AG09319 (cell line): ENCODE measurements at regions not wholly inside any gene's neighbourhood (a gene's known extent, or its start where the extent isn't known, plus 50 kb on each side); places are given as distances from the start of the nearest gene placed in this dataset.

ENCODE experiments used
- DNase-seq: peaks from one replicate; pipeline ENCODE4 v3.0.0-alpha.2; 2010; ENCODE audit warnings: low read depth; ENCODE audit errors: extremely low read depth
- TF ChIP-seq, protein P1 (sequence below): IDR thresholded peaks from 2 replicates; pipeline ENCODE4 v1.5.1; 2011; ENCODE audit warnings: low read depth, mild to moderate bottlenecking, inconsistent platforms, low read length, moderate library complexity

DNA sequence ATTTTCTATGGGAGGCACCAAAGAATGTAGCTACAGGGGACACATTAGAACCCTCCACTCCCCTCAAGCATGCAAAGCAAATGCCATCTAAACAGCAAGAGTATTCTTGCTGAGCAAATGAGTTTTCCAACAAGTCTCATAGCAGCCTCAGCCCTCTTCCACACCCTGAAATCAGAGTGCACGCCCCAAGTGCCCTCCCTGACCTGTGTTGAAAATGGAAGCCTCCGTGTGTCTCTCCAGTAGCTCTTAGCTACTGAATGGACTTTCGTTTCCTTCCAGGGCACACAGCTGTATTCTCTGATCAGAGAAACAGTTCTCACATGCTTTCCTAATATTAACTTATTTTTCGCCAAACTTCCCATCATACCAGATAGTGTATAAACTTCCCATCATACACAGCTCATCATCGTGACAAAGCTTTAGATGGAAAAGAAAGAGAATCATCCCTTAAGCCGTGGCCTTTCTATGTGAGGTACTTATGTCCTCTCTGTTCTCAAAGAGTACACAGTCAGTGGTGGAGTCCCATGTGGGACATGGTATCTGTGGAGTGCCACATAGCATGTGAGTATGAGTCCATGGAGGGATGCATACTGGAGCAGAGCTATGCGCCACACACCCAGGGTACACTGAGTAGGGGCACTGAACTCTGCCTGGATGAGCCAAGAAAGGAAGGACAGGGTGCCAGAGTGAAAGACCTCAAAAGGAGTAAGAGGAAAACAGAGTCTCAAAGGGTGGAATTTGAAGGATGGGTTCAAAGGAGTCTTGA lies 434.5 kb downstream of the MCTP2 start:
- DNase-seq = no peak
- TF ChIP-seq, protein P1, sequence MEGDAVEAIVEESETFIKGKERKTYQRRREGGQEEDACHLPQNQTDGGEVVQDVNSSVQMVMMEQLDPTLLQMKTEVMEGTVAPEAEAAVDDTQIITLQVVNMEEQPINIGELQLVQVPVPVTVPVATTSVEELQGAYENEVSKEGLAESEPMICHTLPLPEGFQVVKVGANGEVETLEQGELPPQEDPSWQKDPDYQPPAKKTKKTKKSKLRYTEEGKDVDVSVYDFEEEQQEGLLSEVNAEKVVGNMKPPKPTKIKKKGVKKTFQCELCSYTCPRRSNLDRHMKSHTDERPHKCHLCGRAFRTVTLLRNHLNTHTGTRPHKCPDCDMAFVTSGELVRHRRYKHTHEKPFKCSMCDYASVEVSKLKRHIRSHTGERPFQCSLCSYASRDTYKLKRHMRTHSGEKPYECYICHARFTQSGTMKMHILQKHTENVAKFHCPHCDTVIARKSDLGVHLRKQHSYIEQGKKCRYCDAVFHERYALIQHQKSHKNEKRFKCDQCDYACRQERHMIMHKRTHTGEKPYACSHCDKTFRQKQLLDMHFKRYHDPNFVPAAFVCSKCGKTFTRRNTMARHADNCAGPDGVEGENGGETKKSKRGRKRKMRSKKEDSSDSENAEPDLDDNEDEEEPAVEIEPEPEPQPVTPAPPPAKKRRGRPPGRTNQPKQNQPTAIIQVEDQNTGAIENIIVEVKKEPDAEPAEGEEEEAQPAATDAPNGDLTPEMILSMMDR = no peak

DNA sequence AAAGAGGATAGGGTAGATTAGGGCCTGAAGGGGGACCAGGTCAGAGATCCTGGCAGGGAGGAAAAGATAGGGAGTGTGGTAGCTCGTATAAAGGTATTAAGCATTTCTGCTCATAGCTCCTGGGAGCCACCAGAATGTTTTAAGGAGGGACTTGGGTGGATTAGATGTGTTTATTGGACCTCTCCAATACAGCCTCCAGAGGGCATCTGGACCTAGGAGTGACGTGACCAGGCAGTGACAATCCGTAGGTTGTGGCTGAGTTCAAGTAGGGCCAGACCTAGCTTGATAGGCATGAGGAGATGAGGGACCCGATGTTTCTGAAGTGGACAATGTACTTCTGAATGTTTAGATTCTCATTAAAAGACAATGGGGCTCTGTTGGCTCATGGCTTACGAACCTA lies 435.2 kb downstream of the MCTP2 start:
- no peak for DNase-seq
- TF ChIP-seq, protein P1 = no peak

DNA sequence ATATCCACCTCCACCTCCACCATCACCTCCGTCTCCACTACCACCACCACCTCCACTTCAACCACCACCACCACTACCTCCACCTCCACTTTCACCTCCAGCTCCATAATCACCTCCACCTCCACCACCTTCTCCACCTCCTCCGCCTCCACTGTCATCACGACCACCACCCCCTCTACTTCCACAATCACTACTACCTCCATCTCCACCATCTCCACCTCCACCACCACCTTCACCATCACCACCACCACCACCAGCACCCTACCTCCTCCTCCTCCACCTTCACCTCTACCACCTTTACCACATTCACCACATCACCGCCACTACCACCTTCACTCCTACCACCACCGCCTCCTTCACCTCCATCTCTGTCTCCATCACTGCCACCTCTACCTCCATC lies 435.7 kb downstream of the MCTP2 start:
- TF ChIP-seq, protein P1 = no peak
- DNase-seq = no peak

DNA sequence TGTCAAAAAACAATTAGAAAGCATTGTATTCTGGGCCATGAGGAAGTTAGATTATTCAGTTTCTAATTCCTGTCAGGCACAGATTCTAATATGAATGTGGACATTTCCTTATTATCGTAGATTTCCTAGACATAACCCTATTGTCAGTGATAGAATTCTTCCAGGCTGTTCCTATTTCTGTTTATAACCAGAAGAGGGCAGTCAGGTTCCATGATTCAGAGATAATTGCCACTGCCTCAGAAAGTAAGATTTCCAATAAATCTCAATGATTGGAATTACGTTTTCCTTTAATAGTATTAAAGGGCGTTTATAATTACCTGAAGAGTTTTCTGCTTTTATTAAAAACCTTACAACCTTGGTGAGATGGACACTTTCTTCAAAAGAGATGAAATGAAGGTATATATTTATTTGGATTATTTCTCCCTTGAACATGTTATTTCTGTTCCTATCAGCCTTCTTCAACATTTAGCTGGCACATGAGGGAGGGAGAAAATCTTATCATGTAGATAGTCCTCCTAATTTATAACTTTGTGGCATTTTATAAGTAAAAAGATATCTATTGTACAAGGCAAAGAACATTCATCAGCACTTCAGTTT lies 439.2 kb downstream of the MCTP2 start:
- DNase-seq = peak; percentile 8
- TF ChIP-seq, protein P1 = peak; percentile 65

DNA sequence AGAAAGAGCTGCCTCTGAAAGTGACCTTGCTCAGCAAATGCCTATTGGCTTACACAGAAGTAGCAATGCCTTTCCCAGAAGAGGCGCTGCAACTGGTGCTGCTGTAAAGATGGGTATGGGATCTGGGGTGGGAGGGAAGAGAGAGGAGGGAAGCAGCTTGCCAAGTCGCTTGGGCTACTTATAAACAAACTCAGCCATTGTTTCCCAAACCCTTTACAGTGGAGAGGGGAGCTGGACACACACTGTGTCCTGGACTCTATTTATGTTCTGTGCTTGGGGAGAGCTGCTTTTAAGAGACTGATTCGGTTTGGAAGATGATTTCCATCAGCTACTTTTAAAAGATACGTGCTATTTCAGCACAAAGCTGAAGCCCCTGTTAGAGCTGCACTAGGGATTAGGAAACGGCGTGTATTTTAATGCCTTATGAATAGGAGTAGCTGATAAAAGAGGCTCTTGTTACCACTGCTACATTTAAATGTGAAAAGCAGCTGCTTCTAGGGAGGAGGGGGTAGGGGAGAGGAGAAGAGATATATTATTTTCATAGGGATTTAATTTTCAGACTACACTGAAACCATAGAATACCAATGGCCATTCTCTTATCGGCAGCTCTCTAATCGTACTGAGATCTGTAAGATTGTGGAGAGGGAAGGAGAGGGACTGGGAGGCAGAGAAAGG lies 440.6 kb downstream of the MCTP2 start:
- TF ChIP-seq, protein P1 = no peak
- DNase-seq = no peak

DNA sequence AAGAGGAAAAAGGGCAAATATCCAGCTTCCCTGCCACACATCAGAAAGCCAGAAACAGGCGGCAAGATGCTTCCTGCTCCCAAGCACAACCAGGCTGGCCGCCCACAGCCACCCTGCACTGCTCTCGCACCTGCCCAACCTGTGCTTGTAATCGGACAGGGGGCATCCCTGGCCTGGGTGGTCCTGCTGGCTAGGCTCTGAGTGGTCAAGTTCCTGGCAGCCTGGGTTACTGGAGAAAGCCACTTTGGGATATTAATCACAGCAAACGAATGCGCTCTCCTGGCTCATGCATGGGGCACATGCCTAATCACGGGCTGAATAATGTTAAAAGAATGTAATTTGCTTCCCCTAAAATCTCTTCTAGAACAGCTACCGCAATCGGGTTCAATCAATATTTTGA lies 442.4 kb downstream of the MCTP2 start:
- TF ChIP-seq, protein P1 = no peak
- no peak for DNase-seq

DNA sequence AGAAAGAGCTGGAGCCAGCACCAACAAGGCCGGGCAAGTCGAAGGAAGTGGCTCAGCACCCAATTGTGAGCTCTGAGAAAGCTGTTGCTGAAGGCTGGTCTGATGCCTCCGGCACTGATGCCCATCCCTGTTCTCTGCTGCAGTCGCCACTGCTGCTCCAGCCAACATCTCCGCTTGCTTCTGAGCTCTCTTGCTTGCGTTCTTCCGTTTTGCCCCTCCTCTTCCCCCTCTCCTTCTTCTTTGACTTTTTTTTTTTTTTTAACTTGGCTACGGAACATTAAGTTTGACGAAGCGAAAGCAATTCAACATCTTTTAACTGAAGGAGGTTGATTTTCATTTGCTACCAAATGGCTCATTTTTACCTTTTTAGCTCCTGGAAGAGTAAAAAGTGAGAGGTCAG lies 442.9 kb downstream of the MCTP2 start:
- TF ChIP-seq, protein P1 = no peak
- DNase-seq = no peak
